ENCODE measurements at regions not wholly inside any gene's neighbourhood (a gene's known extent, or its start where the extent isn't known, plus 50 kb on each side); places are given as distances from the start of the nearest gene placed in this dataset.
"Not testable (repeated sequence)": the region's sequence is repeated elsewhere in the genome, so short reads cannot be mapped to it uniquely, and the experiment has no call there.

DNA sequence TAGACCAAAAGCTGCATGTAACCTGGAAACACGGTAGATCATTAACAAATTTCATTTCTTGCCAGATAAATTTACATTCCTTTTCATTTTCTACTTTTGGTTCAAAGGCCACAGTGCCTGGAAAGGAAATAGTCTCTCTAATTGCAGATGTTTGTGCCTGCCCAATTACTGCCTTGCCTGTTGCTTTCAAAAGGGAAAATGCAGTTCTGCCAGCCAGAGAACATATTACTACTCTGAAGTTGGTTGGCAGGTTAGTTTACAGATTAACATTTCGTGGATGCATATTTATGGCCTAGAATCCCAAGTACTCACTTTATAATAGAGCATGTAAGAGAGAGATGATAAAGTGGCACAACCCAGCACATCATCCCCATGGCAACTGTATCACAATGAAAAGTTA, 124.3 kb upstream of the LRRC3B start:
- H3K27ac Mint-ChIP-seq = no peak overlapping the region
- intact Hi-C loops (cut with micrococcal nuclease) = no loop called here
- H3K36me3 Mint-ChIP-seq (ENCODE audit: low read depth) = no peaks in the 10 kb centered on the region
- no peak for DNase-seq
- no peaks in the 10 kb centered on the region for H3K9me3 Mint-ChIP-seq
- no peaks in the 10 kb centered on the region for H3K27me3 Mint-ChIP-seq
- no peak overlapping the region for H3K4me3 Mint-ChIP-seq
- no peaks in the 10 kb centered on the region for H3K4me1 Mint-ChIP-seq

DNA sequence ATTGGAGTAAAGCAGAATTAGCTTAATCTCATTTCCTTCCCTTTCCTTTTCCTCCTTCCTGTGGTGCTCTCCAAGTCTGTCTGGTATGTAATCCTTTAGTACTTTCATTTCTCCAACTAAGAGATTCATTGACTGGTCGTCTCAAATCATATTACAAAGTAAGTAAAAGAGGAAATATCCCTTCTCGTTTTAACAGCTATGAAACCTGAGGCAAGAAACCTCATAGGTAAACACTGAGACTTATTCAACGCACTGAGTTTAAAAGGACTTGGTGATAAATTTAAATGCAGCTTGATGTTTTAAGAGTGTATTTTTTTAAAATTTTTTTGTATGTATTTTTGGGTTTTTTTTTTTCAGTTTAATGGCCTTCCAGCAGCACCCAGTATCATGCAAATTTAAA, 117.2 kb upstream of the LRRC3B start:
- Mint-ChIP-seq H3K27ac (no peak overlapping the region), H3K9me3 (no peaks in the 10 kb centered on the region), H3K4me1 (no peaks in the 10 kb centered on the region), H3K4me3 (no peak overlapping the region), H3K27me3 (no peaks in the 10 kb centered on the region), H3K36me3 (ENCODE audit: low read depth) (no peaks in the 10 kb centered on the region)
- DNase-seq = no peak
- intact Hi-C loops (cut with micrococcal nuclease) = no loop called here

DNA sequence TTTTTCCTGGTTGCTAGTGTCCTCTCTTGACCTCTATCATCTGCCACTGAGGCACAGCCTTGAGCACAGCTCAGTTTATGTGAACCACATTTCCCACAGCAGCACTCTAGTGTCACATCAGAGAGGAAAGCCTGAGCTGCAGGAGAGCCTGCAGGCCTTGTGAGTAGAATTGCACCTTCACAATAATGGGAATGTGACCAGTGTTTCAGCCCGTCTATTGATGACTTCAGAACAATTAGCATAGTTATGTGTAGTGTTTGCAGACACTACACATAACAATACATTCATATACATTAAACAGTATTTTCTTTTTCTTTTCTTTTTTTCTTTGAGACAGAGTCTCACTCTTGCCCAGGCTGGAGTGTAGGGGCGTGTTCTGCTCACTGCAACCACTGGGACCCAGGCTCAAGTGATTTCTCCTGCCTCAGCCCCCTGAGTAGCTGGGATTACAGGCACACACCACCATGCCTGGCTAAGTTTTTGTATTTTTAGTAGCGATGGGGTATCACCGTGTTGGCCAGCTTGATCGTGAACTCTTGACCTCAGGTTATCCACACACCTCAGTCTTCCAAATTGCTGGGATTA, 108.0 kb upstream of the LRRC3B start:
- H3K27ac Mint-ChIP-seq; H3K36me3 Mint-ChIP-seq (ENCODE audit: low read depth); DNase-seq; H3K4me1 Mint-ChIP-seq; H3K4me3 Mint-ChIP-seq; H3K27me3 Mint-ChIP-seq; intact Hi-C loops (cut with micrococcal nuclease): not testable (repeated sequence)
- peaks cover 11% of the 10 kb centered on the region for H3K9me3 Mint-ChIP-seq

DNA sequence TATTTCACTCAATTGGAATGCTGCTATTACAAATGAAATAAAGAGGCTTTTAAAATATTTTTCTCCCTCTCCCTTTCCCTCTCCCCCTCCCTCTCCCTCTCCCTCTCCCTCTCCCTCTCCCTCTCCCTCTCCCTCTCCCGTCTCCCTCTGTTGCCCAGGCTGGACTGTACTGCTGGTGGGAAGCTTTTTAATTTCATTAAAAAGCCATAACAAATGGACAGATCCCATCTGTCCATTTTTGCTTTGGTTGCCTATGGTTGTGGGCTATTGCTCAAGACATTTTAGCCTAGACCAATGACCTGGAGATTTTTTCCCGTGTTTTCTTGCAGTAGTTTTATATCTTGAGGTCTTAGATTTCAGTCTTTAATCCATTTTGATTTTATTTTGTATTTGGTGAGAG, 107.2 kb upstream of the LRRC3B start:
- peaks cover 12% of the 10 kb centered on the region for H3K9me3 Mint-ChIP-seq
- H3K27me3 Mint-ChIP-seq = no peaks in the 10 kb centered on the region
- H3K4me1 Mint-ChIP-seq = no peaks in the 10 kb centered on the region
- DNase-seq = no peak
- H3K27ac Mint-ChIP-seq = no peak overlapping the region
- H3K4me3 Mint-ChIP-seq = no peak overlapping the region
- no peaks in the 10 kb centered on the region for H3K36me3 Mint-ChIP-seq (ENCODE audit: low read depth)
- intact Hi-C loops (cut with micrococcal nuclease) = no loop called here

DNA sequence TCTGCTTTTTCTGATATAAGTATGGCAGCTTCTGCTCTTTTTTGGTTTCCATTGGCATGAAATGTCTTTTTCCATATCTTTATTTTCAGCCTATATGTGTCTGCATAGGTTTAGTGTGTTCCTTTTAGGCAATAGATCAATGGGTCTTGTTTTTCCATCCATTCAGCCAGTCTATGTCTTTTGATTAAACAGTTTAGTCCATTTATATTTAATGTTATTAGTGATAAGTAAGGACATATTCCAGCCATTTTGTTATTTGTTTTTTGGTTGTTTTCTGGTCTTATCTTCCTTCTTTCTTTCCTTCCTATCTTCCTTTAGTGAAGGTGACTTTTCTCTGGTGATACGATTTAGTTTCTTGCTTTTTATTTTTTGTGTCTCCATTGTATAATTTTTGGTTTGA, 101.3 kb upstream of the LRRC3B start:
- Mint-ChIP-seq H3K4me1 (no peaks in the 10 kb centered on the region), H3K36me3 (ENCODE audit: low read depth) (no peaks in the 10 kb centered on the region), H3K27me3 (no peaks in the 10 kb centered on the region), H3K4me3 (no peak overlapping the region), H3K27ac (no peak overlapping the region), H3K9me3 (peaks cover 20% of the 10 kb centered on the region)
- intact Hi-C loops (cut with micrococcal nuclease) = no loop called here
- DNase-seq = no peak

DNA sequence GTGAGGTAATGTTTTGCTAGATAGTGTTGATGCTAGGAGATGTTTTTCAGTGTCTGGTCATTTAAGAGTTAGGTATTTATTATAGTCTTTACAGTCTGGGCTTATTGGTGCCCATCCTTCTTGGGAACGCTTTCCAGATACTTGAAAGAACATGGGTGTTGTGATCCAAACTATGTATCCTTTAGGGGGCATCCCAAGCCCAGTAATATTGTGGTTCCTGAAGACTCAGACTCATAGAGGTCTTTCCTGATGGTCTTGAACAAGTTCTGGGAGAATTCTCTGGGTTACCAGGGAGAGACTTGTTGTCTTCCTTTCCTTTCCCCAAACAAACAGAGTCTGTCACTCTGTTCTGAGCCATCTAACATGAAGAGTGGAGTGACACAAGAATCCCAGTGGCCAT, 99.7 kb upstream of the LRRC3B start:
- intact Hi-C loops (cut with micrococcal nuclease) = no loop called here
- peaks cover 15% of the 10 kb centered on the region for H3K9me3 Mint-ChIP-seq
- no peak overlapping the region for H3K27ac Mint-ChIP-seq
- no peak overlapping the region for H3K4me3 Mint-ChIP-seq
- no peaks in the 10 kb centered on the region for H3K27me3 Mint-ChIP-seq
- no peak for DNase-seq
- H3K36me3 Mint-ChIP-seq (ENCODE audit: low read depth) = no peaks in the 10 kb centered on the region
- no peaks in the 10 kb centered on the region for H3K4me1 Mint-ChIP-seq

DNA sequence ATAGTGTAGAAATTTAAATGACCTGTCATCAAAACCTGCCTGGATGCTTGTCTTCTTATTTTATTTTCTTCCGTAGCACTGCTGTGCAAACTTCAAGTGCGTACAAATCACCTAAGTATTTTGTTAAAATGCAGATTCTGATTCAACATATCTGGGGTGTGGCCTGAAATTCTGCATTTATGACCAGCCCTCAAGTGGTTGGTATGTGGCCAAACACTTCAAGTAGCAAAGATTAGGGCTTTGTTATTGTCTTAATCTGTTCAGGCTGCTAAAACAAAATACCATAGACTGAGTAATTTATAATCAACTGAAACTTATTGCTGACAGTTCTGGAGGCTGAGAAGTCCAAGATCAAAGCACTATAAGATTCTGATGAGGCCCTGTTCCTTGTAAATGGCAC, 97.6 kb upstream of the LRRC3B start:
- Mint-ChIP-seq H3K9me3 (peaks cover 10% of the 10 kb centered on the region), H3K4me3 (no peak overlapping the region), H3K27ac (no peak overlapping the region), H3K36me3 (ENCODE audit: low read depth) (no peaks in the 10 kb centered on the region), H3K4me1 (no peaks in the 10 kb centered on the region), H3K27me3 (no peaks in the 10 kb centered on the region)
- DNase-seq = no peak
- intact Hi-C loops (cut with micrococcal nuclease) = no loop called here

DNA sequence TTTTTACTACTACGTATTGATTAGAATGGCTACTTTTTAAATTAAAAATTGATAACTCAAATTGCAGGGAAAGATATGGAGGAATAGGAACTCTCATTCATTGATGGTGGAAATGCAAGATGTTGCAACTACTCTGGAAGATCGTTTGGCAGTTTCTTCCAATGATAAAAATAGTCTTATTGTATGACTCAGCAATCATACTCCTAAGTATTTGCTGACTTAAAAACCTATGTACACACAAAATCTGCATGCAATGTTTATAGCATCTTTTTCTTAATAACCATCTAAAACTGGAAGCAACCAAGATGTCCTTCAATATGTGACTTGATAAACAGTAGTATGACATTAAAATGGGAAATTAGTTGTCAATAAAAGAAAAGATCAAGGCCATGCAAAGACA, 87.4 kb upstream of the LRRC3B start:
- no peaks in the 10 kb centered on the region for H3K4me1 Mint-ChIP-seq
- no peak overlapping the region for H3K27ac Mint-ChIP-seq
- intact Hi-C loops (cut with micrococcal nuclease) = no loop called here
- H3K27me3 Mint-ChIP-seq = no peaks in the 10 kb centered on the region
- no peak for DNase-seq
- peaks cover 10% of the 10 kb centered on the region for H3K9me3 Mint-ChIP-seq
- H3K4me3 Mint-ChIP-seq = no peak overlapping the region
- no peaks in the 10 kb centered on the region for H3K36me3 Mint-ChIP-seq (ENCODE audit: low read depth)

DNA sequence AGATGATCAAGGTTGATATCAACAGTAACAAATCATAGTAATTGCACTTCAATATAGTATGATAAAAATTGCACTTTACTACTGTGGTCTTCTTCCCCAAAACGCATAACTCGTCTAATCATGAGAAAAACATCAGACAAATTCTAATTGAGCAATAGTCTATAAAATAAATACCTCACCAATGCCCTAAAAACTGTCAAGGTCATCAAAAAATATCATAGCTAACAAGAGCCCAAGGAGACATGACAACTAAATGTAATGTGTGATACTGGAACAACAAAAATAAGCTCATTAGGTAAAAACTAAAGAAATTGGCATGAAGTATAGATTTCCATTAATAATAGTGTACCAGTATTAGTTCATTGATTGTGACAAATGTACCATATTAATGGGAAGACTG, 85.6 kb upstream of the LRRC3B start:
- intact Hi-C loops (cut with micrococcal nuclease) = no loop called here
- Mint-ChIP-seq H3K4me3 (no peak overlapping the region), H3K27ac (no peak overlapping the region), H3K9me3 (peaks cover 5% of the 10 kb centered on the region), H3K4me1 (no peaks in the 10 kb centered on the region), H3K27me3 (no peaks in the 10 kb centered on the region), H3K36me3 (ENCODE audit: low read depth) (no peaks in the 10 kb centered on the region)
- DNase-seq = no peak

DNA sequence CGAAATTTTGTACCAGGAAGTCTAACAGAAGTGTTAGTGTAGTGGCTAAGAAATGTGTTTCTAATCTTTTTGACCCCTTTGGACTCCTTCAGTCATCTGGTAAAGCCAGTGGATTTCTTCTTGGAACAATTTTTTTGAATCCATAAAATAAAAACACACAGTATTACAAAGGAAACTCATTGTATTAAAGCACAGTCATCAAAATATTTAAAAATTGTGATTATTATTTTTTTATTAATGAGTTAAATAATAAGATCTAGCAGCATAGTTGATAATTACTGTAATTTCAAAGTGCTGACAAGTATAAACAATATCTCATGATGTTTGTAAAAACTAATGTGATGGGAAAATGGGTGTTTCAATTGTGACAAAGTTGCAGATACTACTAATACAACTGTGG, 72.2 kb upstream of the LRRC3B start:
- H3K27ac Mint-ChIP-seq = no peak overlapping the region

DNA sequence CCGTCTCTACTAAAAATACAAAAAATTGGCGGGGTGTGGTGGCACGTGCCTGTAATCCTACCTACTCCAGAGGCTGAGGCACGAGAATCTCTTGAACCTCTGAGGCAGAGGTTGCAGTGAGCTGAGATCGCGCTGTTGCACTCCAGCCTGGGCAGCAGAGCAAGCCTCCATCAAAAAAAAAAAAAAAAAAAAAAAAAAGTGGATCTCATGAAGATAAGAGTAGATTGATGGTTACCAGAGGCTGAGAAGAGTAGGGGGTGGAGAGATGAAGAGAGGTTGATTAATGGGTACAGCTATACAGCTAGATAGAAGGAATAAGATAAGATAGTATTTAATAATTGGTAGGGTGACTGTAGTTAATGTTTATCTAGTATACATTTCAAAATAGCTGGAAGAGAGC, 65.9 kb upstream of the LRRC3B start:
- H3K27me3 Mint-ChIP-seq = no peaks in the 10 kb centered on the region
- DNase-seq = no peak
- H3K9me3 Mint-ChIP-seq = no peaks in the 10 kb centered on the region

More for the DNA sequence above, 72.2 kb upstream of the LRRC3B start:
- intact Hi-C loops (cut with micrococcal nuclease) = no loop called here
- DNase-seq = no peak
- Mint-ChIP-seq H3K36me3 (ENCODE audit: low read depth) (no peaks in the 10 kb centered on the region), H3K4me3 (no peak overlapping the region), H3K4me1 (no peaks in the 10 kb centered on the region), H3K27me3 (no peaks in the 10 kb centered on the region), H3K9me3 (peaks cover 4% of the 10 kb centered on the region)

DNA sequence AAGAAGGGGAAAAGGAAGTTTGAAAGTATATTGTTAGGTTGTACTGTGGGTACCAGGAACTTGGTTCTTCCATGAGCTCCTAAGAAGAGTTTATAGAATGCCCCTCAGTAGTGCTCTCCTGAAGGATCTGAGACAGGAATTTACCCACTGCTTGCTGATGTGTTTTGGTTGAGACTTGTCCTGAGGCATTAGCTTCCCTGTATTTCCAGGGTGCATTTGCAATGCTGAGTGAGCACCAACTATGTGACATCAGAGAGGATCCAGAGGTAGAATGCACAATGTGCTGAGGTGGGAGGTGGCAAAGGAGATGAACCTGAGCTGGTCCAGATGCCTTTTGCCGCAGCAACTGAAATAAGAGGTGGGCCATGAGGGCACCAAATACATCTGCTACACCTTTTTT, 64.3 kb upstream of the LRRC3B start:
- no peak for DNase-seq
- no peaks in the 10 kb centered on the region for H3K27me3 Mint-ChIP-seq

More for the DNA sequence above, 65.9 kb upstream of the LRRC3B start:
- Mint-ChIP-seq H3K36me3 (ENCODE audit: low read depth) (no peaks in the 10 kb centered on the region), H3K27ac (no peak overlapping the region), H3K4me3 (no peak overlapping the region), H3K4me1 (no peaks in the 10 kb centered on the region)
- intact Hi-C loops (cut with micrococcal nuclease) = no loop called here

DNA sequence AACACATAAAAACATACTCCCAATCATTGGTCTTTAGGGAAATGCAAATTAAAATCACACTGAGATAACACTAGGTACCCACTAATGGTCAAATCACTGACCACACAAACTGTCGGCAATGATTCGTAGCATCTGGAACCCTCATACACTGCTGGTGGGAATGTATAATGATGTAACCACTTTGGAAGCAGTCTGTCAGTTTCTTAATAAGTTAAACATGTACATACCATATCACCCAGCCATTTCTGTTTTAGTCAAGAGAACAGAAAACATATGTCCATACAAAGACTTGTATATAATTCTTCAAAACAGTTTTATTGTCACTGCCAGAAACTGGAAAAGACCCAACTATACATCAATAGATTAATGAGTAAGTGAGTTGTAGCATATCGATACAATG, 63.3 kb upstream of the LRRC3B start:
- Mint-ChIP-seq H3K9me3 (no peaks in the 10 kb centered on the region), H3K4me1 (no peaks in the 10 kb centered on the region), H3K4me3 (no peak overlapping the region), H3K36me3 (ENCODE audit: low read depth) (no peaks in the 10 kb centered on the region), H3K27ac (no peak overlapping the region), H3K27me3 (no peaks in the 10 kb centered on the region)
- intact Hi-C loops (cut with micrococcal nuclease) = no loop called here
- no peak for DNase-seq

More for the DNA sequence above, 64.3 kb upstream of the LRRC3B start:
- no peak overlapping the region for H3K4me3 Mint-ChIP-seq
- intact Hi-C loops (cut with micrococcal nuclease) = no loop called here
- H3K36me3 Mint-ChIP-seq (ENCODE audit: low read depth) = no peaks in the 10 kb centered on the region
- no peaks in the 10 kb centered on the region for H3K9me3 Mint-ChIP-seq
- H3K4me1 Mint-ChIP-seq = no peaks in the 10 kb centered on the region
- H3K27ac Mint-ChIP-seq = no peak overlapping the region

DNA sequence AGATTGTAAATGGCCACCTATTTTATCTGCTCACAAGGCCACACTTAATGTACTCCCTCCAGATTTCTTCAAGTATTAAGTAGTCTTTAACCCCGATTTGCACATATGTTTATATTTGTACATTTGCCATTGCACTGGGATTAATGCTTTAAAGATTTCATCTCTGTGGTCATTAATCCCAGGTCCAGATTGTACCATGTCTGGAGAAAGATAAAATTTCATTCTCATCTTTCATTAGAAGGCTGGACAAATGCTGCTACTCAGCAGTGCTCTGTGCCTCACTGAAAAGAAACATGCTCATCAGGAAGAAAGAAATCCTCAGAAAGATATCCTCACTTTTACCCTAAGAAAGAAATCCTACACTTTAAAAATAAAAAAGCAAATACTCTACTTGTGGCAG, 62.5 kb upstream of the LRRC3B start:
- Mint-ChIP-seq H3K4me1 (no peaks in the 10 kb centered on the region), H3K4me3 (no peak overlapping the region), H3K9me3 (no peaks in the 10 kb centered on the region), H3K27ac (no peak overlapping the region), H3K36me3 (ENCODE audit: low read depth) (no peaks in the 10 kb centered on the region), H3K27me3 (no peaks in the 10 kb centered on the region)
- DNase-seq = no peak
- intact Hi-C loops (cut with micrococcal nuclease) = no loop called here

DNA sequence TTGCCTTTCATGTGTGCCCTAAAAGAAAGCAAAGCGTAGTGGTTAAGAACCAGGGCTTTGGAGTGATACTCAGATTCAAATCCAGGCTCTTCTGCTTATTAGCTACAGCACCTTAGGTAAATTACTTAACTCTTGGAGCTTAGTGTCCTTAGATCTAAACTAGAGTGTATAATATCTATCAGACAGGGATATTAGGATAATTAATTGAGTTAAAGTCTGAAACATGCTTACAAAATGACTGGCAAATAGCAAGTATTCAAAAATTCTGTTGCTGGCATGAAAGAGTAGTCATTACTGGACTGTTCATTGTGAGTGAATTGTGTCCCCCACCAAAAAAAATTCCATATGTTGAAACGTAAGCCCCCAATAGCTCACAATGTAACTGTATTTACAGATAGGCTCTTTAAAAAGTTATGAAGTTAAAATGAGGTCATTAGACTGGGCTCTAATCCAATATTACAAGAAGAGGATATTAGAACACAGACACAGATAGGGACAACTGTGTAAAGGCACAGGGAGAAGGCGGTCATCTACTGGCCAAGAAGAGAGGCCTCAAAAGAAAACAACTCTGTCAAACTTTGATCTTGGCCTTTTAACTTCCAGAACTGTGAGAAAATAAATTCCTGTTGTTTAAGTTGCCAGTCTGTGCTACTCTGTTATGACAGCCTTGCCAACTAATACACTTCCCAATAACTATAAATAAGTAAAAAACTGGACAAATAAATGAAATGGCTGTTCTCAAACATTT, 60.4 kb upstream of the LRRC3B start:
- H3K36me3 Mint-ChIP-seq (ENCODE audit: low read depth) = no peaks in the 10 kb centered on the region
- DNase-seq = no peak

More for the DNA sequence above, 60.4 kb upstream of the LRRC3B start:
- no peak overlapping the region for H3K27ac Mint-ChIP-seq
- intact Hi-C loops (cut with micrococcal nuclease) = no loop called here
- H3K27me3 Mint-ChIP-seq = no peaks in the 10 kb centered on the region
- H3K4me1 Mint-ChIP-seq = no peaks in the 10 kb centered on the region
- H3K9me3 Mint-ChIP-seq = no peaks in the 10 kb centered on the region
- no peak overlapping the region for H3K4me3 Mint-ChIP-seq
